ENCODE measurements at regions not wholly inside any gene's neighbourhood (a gene's known extent, or its start where the extent isn't known, plus 50 kb on each side); places are given as distances from the start of the nearest gene placed in this dataset.

DNA sequence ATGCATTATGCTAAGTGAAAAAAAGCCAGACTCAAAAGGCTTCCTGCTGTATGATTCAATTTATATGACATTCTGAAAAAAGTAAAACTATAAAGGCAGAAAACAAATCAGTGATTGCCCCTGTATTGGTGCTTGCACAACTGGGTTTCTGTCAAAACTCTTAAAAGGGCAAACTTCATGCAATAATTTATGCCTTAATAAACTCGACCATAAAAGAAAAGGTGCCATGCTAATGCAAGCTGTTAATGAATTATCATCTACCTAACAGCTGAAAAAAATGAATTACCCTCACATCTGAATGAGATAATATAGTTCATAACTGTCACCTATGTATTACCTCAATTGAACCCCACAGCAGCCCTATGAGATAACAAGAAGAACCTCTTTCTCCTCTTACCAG is 120.8 kb upstream of the ATP1A1 start:
- TF ChIP-seq, protein P1, sequence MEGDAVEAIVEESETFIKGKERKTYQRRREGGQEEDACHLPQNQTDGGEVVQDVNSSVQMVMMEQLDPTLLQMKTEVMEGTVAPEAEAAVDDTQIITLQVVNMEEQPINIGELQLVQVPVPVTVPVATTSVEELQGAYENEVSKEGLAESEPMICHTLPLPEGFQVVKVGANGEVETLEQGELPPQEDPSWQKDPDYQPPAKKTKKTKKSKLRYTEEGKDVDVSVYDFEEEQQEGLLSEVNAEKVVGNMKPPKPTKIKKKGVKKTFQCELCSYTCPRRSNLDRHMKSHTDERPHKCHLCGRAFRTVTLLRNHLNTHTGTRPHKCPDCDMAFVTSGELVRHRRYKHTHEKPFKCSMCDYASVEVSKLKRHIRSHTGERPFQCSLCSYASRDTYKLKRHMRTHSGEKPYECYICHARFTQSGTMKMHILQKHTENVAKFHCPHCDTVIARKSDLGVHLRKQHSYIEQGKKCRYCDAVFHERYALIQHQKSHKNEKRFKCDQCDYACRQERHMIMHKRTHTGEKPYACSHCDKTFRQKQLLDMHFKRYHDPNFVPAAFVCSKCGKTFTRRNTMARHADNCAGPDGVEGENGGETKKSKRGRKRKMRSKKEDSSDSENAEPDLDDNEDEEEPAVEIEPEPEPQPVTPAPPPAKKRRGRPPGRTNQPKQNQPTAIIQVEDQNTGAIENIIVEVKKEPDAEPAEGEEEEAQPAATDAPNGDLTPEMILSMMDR (IDR thresholded peaks at IDR 0.05), result no peak
- TF ChIP-seq POLR2A (IDR thresholded peaks at IDR 0.05), result no peak
